H9 (cell line): ENCODE measurements at regions not wholly inside any gene's neighbourhood (a gene's known extent, or its start where the extent isn't known, plus 50 kb on each side); places are given as distances from the start of the nearest gene placed in this dataset.

Source experiments
- DNase-seq: peaks from one replicate; pipeline ENCODE4 v3.0.0-alpha.2; 2017
- H2AFZ ChIP-seq: one replicate; pipeline ENCODE4 v1.6.1; 2013; ENCODE audit warnings: mild to moderate bottlenecking, low read length, control low read depth, moderate library complexity
- H2AK5ac ChIP-seq: 2 replicates; pipeline ENCODE4 v1.6.1; 2013; ENCODE audit warnings: low read length, control low read depth, mixed read lengths; ENCODE audit not compliant: insufficient read length
- H2BK120ac ChIP-seq: one replicate; pipeline ENCODE4 v1.6.1; 2013; ENCODE audit warnings: low read depth, mild to moderate bottlenecking, low read length, control low read depth, inconsistent platforms; ENCODE audit not compliant: poor library complexity, severe bottlenecking
- H2BK12ac ChIP-seq: 2 replicates; pipeline ENCODE4 v1.6.1; 2013; ENCODE audit warnings: low read length, control low read depth, mixed read lengths, low read depth; ENCODE audit not compliant: insufficient read length
- H2BK15ac ChIP-seq: 2 replicates; pipeline ENCODE4 v1.6.1; 2013; ENCODE audit warnings: low read depth, low read length, control low read depth
- H2BK20ac ChIP-seq: one replicate; pipeline ENCODE4 v1.6.1; 2013; ENCODE audit warnings: low read depth, mild to moderate bottlenecking, low read length, control low read depth, inconsistent platforms; ENCODE audit not compliant: poor library complexity, severe bottlenecking
- H2BK5ac ChIP-seq: 2 replicates; pipeline ENCODE4 v1.6.1; 2013; ENCODE audit warnings: low read length, control low read depth, mixed read lengths; ENCODE audit not compliant: insufficient read length
- H3K14ac ChIP-seq: 2 replicates; pipeline ENCODE4 v1.6.1; 2013; ENCODE audit warnings: low read length, control low read depth; ENCODE audit not compliant: insufficient read depth
- H3K18ac ChIP-seq: 2 replicates; pipeline ENCODE4 v1.6.1; 2013; ENCODE audit warnings: low read depth, mild to moderate bottlenecking, mixed read lengths, low read length, control low read depth; ENCODE audit not compliant: insufficient read length
- H3K23ac ChIP-seq: 2 replicates; pipeline ENCODE4 v1.6.1; 2013; ENCODE audit warnings: low read length, control low read depth, mixed read lengths, low read depth; ENCODE audit not compliant: insufficient read length
- H3K23me2 ChIP-seq: 2 replicates; pipeline ENCODE4 v1.6.1; 2013; ENCODE audit warnings: low read depth, mild to moderate bottlenecking, mixed read lengths, low read length, control low read depth; ENCODE audit not compliant: insufficient read length, poor library complexity, severe bottlenecking
- H3K27ac ChIP-seq: 2 replicates; pipeline ENCODE4 v1.5.1; 2013; ENCODE audit warnings: low read length, control low read depth, mixed read lengths, low read depth; ENCODE audit not compliant: insufficient read length
- H3K27me3 ChIP-seq: 2 replicates; pipeline ENCODE4 v1.6.1; 2013; ENCODE audit warnings: low read length, control low read depth, inconsistent platforms; ENCODE audit not compliant: insufficient read depth
- H3K4ac ChIP-seq: 2 replicates; pipeline ENCODE4 v1.6.1; 2013; ENCODE audit warnings: low read depth, mild to moderate bottlenecking, control low read depth, inconsistent platforms, low read length, moderate library complexity
- H3K4me1 ChIP-seq: 2 replicates; pipeline ENCODE4 v1.6.1; 2013; ENCODE audit warnings: low read length, control low read depth, inconsistent platforms; ENCODE audit not compliant: insufficient read depth
- H3K4me2 ChIP-seq: 2 replicates; pipeline ENCODE4 v1.6.1; 2013; ENCODE audit warnings: low read length, control low read depth, mixed read lengths; ENCODE audit not compliant: insufficient read length, insufficient read depth
- H3K56ac ChIP-seq: 2 replicates; pipeline ENCODE4 v1.6.1; 2013; ENCODE audit warnings: low read depth, mild to moderate bottlenecking, mixed read lengths, low read length, control low read depth; ENCODE audit not compliant: insufficient read length
- H3K79me1 ChIP-seq: 2 replicates; pipeline ENCODE4 v1.6.1; 2013; ENCODE audit warnings: low read depth, mild to moderate bottlenecking, moderate library complexity, low read length, control low read depth, inconsistent platforms; ENCODE audit not compliant: insufficient read depth, poor library complexity, severe bottlenecking
- H3K79me2 ChIP-seq: 2 replicates; pipeline ENCODE4 v1.6.1; 2013; ENCODE audit warnings: low read length, control low read depth, inconsistent platforms; ENCODE audit not compliant: insufficient read depth
- H3K9ac ChIP-seq: 2 replicates; pipeline ENCODE4 v1.6.1; 2013; ENCODE audit warnings: low read length, control low read depth, mixed read lengths; ENCODE audit not compliant: insufficient read length; ENCODE audit errors: extremely low read depth
- H3K9me3 ChIP-seq: one replicate; pipeline ENCODE4 v1.6.1; 2013; ENCODE audit warnings: low read depth, low read length, inconsistent platforms; ENCODE audit not compliant: control insufficient read depth
- H3T11ph ChIP-seq: one replicate; pipeline ENCODE4 v1.6.1; 2013; ENCODE audit warnings: mild to moderate bottlenecking, low read length, control low read depth, inconsistent platforms
- H4K20me1 ChIP-seq: one replicate; pipeline ENCODE4 v1.6.1; 2013; ENCODE audit not compliant: control insufficient read depth, insufficient read length, insufficient read depth
- H4K5ac ChIP-seq: 2 replicates; pipeline ENCODE4 v1.6.1; 2013; ENCODE audit warnings: low read depth, mild to moderate bottlenecking, mixed read lengths, low read length, control low read depth; ENCODE audit not compliant: insufficient read length
- H4K8ac ChIP-seq: replicated peaks from 2 replicates; pipeline ENCODE4 v1.6.1; 2013; ENCODE audit warnings: low read length, control low read depth, mixed read lengths, low read depth; ENCODE audit not compliant: insufficient read length
- H4K91ac ChIP-seq: 2 replicates; pipeline ENCODE4 v1.6.1; 2013; ENCODE audit warnings: low read depth, mild to moderate bottlenecking, moderate library complexity, mixed read lengths, low read length, control low read depth; ENCODE audit not compliant: insufficient read length
- H3K27ac Mint-ChIP-seq, 3 experiments: 2 replicates in 2 of 3; 3 replicates in 1 of 3; pipeline ENCODE4 v1.8.0; 2020 to 2021; ENCODE audit warnings: mixed read lengths in 3 of 3, mild to moderate bottlenecking in 1 of 3, moderate library complexity in 1 of 3
- H3K27me3 Mint-ChIP-seq: 2 replicates; pipeline ENCODE4 v1.8.0; 2021; ENCODE audit warnings: low read depth, mild to moderate bottlenecking, moderate library complexity, mixed read lengths
- H3K36me3 Mint-ChIP-seq, 3 experiments: 2 replicates in 2 of 3; 3 replicates in 1 of 3; pipeline ENCODE4 v1.8.0; 2020 to 2021; ENCODE audit warnings: low read depth in 3 of 3, mixed read lengths in 3 of 3; ENCODE audit not compliant: insufficient read depth in 1 of 3
- H3K4me1 Mint-ChIP-seq, 2 experiments: 2 replicates each; pipeline ENCODE4 v1.8.0; 2020; ENCODE audit warnings: mixed read lengths in 2 of 2
- H3K4me3 Mint-ChIP-seq, 2 experiments: 2 replicates in 1 of 2; 3 replicates in 1 of 2; pipeline ENCODE4 v1.8.0; 2020 to 2021; ENCODE audit warnings: mild to moderate bottlenecking in 2 of 2, mixed read lengths in 2 of 2, moderate library complexity in 1 of 2
- H3K9me3 Mint-ChIP-seq, 2 experiments: 2 replicates in 1 of 2; 3 replicates in 1 of 2; pipeline ENCODE4 v1.8.0; 2020; ENCODE audit warnings: mild to moderate bottlenecking in 2 of 2, mixed read lengths in 2 of 2, moderate library complexity in 1 of 2
- WGBS: extraction: QIAGEN DNeasy Blood & Tissue Kit; methylation state at CpG from one replicate; pipeline ENCODE4 v1.1.7; 2013; ENCODE audit warnings: missing lambda C conversion rate, low lambda C conversion rate, mixed read lengths; ENCODE audit not compliant: insufficient read length; ENCODE audit errors: extremely low coverage; 5-methylcytosine and 5-hydroxymethylcytosine counted together
- TF ChIP-seq, protein P1 (sequence below): fragments of 200-600 bp; sonication (generic); conservative IDR thresholded peaks from 3 replicates; pipeline ENCODE4 v1.8.0; 2021; ENCODE audit warnings: antibody characterized with exemption, mild to moderate bottlenecking

DNA sequence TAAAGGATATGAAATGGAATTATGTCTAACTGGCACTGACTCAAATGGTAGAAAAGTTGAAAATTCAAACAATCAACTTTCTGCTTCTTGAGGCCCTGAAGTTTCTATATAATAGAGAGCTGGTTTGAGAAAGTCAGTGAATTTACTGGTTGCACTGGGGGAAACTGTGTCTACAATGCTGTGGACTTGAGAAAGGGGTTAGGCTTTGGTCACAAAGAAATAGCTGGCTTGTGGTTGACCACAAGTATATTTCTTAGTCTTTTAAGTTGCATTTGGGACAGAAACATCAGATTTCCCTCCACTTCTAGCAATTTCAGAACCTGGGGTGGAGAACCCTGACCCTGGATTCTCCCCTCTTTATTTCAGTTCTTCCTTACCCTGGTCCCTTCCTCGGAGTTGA, 192.6 kb upstream of the ACTBL2 start:
- no peak overlapping the region for H2BK12ac ChIP-seq
- no peak overlapping the region for H2BK15ac ChIP-seq
- no peak overlapping the region for H3K27ac Mint-ChIP-seq
- H3K36me3 Mint-ChIP-seq, result no peaks in the 10 kb centered on the region
- no peaks in the 10 kb centered on the region for H3K27me3 Mint-ChIP-seq
- H3T11ph ChIP-seq, result no peak overlapping the region
- no peak overlapping the region for H3K27ac ChIP-seq
- DNase-seq, result no peak
- H3K79me2 ChIP-seq, result no peaks in the 10 kb centered on the region
- no peak overlapping the region for H2AK5ac ChIP-seq
- H2BK20ac ChIP-seq, result no peak overlapping the region
- WGBS, result no CpG with 5 or more reads among the region's 1 CpG
- no peak overlapping the region for H3K4me3 Mint-ChIP-seq
- H2BK120ac ChIP-seq, result no peak overlapping the region
- H3K56ac ChIP-seq, result no peak overlapping the region
- H3K23ac ChIP-seq, result no peak overlapping the region
- no peak overlapping the region for H2AFZ ChIP-seq
- H3K14ac ChIP-seq, result no peak overlapping the region
- H3K79me1 ChIP-seq, result no peaks in the 10 kb centered on the region
- no peak overlapping the region for H4K5ac ChIP-seq
- H2BK5ac ChIP-seq, result no peak overlapping the region
- H3K18ac ChIP-seq, result no peak overlapping the region
- no peak overlapping the region for H3K4me2 ChIP-seq
- H3K27me3 ChIP-seq, result no peaks in the 10 kb centered on the region
- no peak overlapping the region for H4K8ac ChIP-seq
- no peaks in the 10 kb centered on the region for H3K23me2 ChIP-seq
- H4K91ac ChIP-seq, result no peak overlapping the region
- H3K4me1 Mint-ChIP-seq, result peaks cover 2 to 11% of the 10 kb centered on the region in 2 experiments; a peak in 2 of 4 replicates
- H3K9me3 ChIP-seq, result no peaks in the 10 kb centered on the region
- TF ChIP-seq, protein P1, sequence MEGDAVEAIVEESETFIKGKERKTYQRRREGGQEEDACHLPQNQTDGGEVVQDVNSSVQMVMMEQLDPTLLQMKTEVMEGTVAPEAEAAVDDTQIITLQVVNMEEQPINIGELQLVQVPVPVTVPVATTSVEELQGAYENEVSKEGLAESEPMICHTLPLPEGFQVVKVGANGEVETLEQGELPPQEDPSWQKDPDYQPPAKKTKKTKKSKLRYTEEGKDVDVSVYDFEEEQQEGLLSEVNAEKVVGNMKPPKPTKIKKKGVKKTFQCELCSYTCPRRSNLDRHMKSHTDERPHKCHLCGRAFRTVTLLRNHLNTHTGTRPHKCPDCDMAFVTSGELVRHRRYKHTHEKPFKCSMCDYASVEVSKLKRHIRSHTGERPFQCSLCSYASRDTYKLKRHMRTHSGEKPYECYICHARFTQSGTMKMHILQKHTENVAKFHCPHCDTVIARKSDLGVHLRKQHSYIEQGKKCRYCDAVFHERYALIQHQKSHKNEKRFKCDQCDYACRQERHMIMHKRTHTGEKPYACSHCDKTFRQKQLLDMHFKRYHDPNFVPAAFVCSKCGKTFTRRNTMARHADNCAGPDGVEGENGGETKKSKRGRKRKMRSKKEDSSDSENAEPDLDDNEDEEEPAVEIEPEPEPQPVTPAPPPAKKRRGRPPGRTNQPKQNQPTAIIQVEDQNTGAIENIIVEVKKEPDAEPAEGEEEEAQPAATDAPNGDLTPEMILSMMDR, result no peak
- H3K4me1 ChIP-seq, result no peaks in the 10 kb centered on the region
- H3K9ac ChIP-seq, result no peak overlapping the region
- no peak overlapping the region for H3K4ac ChIP-seq
- H4K20me1 ChIP-seq, result no peaks in the 10 kb centered on the region
- no peaks in the 10 kb centered on the region for H3K9me3 Mint-ChIP-seq
